ENCODE measurements at regions not wholly inside any gene's neighbourhood (a gene's known extent, or its start where the extent isn't known, plus 50 kb on each side); places are given as distances from the start of the nearest gene placed in this dataset.

DNA sequence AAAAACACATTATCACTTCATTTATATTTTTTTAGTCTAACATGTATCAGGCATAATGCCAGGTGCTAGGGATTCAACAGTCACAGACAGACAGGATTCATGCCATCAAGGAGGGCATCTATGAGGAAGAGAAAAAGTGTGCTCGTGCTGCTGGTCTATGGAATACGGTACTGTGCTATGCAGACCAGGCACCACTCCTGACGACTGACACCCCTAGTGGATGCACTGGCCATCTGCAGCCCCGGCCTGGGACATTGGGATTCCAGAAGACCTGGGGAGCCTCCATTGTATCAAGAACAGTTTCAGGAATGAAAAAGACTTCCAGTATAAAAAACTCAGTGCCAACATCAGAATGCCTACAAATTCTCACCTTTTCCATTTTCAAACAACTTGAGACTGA lies 94.0 kb downstream of the KLF12 start:
- DNase-seq, result no peak

DNA sequence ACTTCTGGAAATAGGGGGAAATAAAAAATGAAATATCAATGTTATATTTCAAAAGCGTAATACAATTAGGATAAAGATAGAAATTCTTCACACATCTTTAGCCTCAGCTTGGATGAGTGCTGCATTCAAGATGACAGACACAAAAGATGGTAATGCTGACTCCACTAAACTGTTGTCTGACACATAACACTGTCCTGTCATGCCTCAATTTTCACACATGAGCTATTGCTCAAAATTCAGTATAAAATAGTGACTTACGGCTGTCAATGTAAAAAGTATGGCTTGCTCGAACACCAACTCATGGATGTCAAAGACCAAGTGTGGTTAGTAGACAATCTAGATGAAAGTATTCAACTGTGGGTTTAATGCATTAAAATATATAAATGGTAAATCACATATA lies 94.5 kb downstream of the KLF12 start:
- DNase-seq, result no peak

DNA sequence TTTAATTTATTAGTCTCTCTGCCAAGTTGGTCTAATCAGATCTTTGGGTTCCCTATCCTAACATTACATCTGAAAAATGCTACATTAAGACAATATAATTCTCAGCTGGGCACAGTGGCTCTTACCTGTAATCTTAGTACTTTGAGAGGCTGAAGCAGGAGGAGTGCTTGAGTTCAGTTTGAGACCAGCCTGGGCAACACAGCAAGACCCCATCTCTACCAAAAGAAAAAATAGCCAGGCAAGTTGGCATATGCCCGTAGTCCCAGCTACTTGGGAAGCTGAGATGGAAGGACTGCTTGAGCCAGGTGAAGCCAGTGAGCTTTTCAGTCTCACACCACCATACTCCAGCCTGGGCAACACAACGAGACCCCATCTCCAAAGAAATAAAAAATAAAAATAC lies 95.0 kb downstream of the KLF12 start:
- DNase-seq, result no peak

DNA sequence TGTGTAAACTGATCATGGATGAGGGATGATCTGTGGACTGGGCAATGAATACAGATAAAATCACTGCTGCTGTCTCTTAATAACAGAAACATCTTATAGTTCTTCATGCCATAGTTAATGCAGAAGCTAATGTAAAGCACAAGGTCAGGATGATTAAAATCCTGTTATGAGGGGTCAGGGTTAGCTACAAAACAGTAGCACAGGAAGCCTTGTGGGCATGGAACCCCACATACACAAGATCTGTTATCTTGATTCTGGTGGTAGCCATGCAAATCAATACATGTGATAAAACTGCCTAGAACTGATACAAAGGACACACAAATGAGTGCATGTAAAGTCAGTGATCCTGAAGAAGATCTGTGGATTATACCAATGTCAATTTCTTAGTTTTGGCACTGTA lies 96.4 kb downstream of the KLF12 start:
- DNase-seq, result no peak

DNA sequence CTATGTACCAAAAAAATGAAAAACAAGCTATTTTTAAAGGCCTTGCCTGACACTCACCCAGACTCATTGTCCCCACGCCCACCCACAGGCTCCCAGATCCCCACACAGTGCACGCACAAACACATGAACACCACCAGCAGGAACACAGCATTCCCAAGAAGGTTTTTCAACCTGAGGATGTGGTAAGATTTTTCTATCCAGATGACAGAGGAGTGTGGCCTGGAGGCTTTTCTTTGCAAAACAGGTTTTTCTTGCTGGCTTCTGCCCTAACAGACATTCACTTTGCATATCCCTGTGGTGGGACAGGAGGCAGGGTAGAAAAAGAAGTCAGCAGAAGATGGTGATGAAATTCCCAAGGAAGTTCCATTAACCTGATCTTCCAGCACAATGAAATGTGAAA lies 97.8 kb downstream of the KLF12 start:
- no peak for DNase-seq

DNA sequence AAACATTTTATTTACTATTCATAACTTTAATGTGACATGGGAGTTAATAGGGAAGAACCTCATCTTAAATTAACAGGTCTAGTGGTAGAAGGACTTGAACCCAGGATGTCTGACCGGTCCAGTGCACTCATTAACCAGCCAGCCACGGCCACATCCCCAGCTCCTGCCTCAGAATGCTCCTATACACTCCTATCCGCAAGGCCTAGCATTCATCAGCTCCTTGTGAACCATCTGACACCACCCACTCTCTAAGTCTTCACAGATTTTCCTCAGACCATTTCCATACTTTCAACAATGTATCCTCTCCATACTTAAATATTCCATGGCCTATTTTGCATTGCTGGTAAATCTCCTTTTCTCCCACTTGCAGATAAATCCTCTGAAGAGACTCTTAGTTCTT lies 98.3 kb downstream of the KLF12 start:
- no peak for DNase-seq

DNA sequence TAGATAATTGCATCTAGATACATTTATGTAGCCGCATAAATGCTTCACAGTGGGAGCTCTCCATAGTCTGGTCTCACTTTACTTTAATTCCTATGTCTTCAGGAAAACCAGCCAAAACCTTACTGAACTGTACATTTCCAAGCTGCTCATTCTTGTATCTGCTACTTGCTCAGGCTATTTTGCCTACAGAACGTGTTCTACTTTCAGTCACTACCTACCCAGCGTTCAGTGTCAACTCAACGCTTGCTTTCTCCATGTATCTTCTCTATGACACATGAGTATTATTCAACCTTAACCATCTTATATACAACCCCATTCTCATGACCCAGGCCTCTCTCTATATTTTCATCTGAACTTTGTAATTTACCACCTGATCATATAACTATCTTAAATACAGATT lies 101.9 kb downstream of the KLF12 start:
- DNase-seq, result no peak

DNA sequence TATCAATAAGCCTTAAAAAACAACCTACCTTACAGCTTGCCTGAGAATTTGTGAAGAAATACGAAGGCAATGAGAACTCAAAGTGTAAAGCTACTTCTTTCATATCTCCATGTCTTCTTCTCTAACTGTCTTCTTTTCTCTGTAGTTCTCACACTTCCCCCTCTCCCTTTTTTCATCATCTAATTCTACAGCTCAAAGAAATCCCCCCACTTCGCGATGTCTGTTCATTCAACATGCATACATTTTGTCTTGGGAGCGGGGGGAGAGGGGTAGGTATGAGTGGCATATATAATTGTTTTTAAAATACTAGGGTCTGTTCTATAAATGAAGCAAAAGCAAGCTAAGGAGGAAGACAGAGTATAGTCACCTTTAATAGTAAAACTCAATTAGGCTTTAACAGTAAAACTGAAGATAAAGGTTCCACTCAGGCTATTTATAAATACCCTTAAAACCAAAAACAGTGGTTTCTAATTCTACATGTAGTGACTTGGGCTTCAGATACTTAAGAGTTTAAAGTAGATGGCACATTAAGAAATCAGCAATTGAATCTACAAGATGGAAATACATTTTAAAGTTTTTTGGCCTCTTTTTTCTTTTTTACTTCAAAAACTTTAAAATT lies 106.9 kb downstream of the KLF12 start:
- no peak for DNase-seq

DNA sequence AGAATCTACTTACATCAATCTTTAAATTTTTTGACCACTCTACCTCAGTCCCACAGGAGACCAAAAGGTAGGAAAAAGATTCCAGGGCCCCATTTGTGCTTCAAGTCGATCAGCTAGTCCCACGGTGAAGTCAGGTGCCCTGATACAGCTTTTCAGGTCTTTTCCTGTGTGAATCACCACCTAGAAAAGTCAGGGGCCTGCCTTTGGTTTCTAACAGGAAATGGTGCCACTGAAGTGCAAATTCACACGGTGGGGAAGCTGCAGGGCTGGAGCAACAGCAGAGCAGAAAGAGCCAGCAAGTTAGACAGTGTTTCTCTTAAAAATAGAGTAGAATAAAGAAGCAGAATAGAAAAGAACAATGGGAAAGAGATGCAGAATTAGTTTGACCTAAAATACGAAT lies 107.5 kb downstream of the KLF12 start:
- DNase-seq, result no peak

DNA sequence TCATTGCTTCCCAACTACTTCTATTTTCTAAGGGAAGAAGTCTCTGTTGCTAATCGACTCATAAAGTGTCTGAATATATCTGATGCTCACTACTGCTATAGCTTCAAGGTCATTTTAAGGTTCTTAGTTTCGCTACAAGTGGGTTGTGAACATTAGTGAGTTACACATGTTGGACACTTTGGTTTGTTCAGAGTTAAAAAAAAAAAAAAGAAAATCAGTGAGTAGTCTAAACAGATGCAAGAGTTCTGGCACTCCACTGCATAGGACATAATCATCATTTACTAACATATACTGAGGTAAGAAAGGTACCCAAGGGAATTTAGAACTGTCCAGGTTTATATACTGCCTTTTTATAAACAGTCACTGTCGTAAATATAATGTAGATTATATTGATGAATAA lies 108.8 kb downstream of the KLF12 start:
- DNase-seq, result no peak

DNA sequence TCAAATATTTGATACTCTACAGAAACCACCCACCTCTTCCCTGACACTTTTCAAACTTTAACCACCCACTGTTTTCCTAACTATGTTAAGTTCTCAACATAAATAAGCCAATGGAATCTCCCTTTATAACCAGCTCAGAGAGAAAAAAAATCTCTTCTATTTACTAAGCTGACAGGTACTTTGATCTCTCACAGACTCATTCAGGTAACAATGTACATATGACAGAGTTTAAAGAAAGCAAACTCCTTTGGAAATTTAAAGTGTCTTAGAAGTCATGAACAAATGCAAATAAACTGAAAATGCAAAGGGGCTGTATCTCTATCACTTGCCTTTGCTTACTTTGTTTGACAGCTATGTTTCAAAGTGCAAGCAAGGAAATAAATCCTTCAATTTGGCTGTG lies 109.3 kb downstream of the KLF12 start:
- DNase-seq, result no peak

DNA sequence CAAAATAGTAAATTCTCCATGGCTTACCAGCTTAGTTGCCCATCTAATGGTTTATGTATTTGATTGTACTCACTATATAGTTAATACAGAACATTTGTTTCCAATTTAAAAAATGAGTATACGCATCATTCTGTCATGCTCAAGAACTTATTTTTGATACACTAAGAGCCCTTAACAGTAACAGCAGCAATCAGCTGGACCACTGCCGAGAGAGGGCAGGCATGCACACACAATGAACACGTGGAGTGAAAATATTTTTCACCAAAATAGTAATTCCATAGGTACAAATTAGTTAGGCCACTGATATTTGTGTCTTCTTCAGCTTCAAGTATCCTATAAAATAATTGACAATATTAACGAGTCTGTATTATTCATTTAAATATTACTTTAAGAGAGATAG lies 109.9 kb downstream of the KLF12 start:
- no peak for DNase-seq

DNA sequence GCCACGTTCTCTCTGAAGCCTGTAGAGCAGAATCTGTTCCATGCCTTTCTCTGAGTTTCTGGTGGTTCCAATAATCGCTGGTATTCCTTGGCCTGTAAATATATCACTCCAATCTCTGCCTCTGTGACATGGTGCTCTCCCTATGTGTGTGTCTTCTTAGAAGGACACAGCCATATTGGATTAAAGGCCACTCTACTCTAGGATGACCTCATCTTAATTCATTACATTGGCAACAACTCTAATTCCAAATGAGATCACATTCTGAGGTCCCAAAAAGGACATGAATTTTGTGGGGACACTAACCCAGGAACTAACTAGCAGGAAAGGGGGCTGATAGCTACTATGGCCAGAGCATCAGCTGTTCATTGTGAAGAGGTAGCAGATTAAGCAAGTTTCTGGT lies 110.7 kb downstream of the KLF12 start:
- no peak for DNase-seq

DNA sequence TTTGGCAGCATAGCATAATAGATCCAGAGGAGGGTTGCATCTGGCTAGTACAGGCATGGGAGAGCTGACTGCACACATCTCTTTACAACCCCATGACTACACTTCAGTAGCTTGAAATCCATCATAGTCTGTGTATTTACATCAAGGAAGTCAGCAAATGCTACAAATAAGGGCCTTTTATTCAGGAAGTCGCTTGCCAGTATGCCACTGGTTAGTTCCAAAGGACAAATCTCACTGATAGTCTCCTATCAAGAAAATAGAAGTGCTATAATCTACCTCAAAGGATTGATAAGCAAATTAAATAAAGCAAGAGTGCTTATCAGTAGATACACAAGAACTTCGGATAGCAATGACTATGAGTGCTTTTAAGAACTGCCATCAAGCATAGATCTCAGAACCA lies 112.7 kb downstream of the KLF12 start:
- DNase-seq, result no peak

DNA sequence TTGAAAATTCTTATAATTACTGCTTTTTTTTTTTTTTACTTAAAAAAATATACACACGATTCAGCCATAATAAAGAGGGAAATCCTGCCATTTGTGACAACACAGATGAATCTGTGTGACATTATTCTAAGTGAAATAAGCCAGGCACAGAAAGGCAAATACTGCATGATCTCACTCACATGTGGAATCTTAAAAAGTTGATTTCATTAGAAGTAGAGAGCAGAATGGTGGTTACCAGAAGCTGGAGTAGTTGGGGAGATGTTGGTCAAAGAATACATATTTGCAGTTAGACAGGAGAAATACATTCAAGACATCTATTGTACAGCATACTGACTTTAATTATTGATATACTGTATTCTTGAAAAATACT lies 116.2 kb downstream of the KLF12 start:
- DNase-seq, result no peak

DNA sequence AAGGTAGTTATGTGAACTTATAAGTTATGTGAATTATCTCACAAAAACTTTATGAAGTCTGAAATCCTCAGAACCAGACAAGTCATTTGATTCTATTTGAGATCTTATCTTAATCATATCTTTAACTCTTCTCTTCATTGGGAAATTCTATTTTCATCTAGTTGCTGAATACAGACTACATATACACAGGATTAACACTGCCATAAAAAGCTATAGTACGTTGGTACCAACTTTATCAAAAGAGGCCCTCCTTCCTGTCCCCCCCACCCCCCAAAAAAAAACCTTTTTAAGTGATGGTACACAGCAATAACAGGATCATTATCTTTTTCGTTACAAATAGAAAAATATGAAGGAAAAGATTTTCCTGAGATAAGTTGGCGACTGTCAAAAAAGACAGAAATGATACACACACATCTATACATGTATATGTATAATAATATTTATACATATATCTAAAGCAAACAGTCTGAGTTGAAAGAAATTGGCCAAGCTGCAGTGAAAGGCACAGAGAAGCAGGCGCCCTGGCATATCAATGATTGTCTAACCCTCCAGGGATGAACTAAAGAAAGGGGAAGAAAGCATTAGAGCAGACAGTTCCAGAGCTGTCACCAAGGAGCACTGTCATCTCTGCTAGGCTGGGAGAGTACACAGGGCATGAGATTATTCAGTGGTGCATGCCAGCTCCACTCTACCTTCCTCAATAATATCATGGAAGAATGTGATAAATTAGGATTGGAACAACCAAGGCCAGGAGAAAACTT lies 116.7 kb downstream of the KLF12 start:
- DNase-seq, result no peak

DNA sequence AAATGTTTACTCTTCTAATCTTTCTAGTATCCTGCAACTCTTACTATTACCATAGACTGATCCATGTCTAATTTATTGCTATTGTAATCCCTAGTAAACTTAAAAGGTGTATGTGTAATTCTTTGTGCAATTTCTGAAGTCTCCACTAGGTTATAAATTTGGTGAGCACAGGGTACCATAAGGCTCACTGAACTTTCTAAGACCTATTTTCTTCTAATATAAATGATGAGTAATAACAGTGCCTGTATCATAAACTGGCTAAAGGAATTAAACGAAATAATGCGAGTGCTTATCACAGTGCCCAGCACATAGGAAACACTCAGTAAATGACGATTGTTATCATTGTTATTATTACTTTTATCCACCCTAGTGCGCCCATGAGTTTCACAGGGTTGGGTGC lies 119.1 kb downstream of the KLF12 start:
- DNase-seq, result no peak

DNA sequence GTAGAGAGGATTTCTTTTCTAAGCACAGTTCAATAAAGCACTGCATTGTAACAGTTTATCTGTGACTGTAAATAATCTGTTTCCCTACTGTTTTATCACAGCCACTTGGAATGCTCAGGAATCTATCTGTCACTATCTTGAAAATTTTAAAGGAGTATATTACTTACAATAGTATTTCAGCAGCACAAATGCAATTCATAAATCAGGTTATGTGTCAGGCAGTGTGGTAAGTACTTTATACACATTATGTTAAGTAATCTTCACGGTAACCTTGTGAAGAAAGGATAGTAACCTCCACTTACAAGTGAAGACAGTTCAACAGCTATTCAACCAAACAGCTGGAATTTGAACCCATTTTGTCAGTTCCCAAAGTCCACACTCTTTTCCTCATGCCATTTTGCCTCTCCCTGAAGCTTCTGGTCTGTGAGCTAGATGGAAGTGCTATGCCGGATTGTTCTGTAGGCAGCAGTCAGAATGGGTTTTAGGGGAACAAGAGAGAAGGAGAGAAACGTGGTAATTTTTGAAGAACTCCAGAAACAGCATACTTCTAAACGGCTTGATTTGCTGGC lies 125.0 kb downstream of the KLF12 start:
- DNase-seq, result no peak

DNA sequence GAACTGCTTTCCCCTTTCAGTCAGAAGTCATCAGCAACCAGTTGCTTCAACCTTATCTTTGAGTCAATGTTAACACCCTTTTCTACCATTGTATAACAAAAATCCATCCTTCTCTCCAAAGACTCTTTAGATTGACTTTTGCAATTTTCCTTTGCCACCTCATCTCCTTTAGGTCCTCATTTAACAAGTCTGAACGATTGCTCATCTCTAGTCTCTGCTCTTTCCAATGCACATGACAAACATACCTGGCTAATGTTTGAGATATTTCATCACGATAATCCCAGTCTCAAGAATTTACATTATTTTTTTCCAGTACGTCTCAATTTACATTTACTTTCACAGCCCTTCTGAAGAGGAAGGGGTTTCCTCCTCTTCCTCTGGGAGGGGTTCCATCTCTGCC lies 127.5 kb downstream of the KLF12 start:
- DNase-seq, result no peak

DNA sequence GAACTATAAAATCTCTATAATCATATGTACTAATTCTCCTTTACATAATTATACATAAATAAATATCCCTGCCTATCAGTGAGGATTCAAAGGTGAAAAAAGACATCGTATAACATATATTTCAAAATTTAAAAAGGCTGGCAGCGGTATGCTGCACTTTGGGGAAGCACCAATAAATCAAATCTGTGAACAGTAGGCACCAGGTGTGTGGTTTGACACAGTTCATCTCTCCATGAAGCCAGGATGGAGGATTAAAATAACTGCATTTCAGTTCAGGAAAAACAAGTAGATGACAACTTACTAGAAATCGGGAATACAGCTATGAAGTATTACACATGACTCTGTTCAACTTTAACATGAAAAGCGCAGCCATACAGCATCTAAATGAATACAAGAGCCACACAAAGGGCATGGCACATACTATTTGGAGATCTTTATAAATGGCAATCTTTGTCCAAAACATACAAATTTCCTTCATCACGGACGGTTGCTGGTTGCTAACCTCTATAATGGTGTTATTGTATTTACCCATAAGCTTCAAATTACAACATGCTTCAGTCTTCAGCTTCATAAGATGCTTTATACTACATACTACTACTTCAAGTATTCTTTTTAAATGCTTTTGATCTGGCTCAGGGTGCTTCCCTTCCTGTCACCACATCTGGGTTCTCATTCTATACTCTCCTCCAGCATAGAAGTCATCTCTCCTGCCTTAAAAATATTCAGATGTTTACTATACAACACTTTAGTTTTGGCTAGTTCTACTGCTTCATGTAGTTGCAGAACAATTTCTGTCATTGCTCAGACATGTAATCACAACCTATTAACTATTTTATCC lies 128.7 kb downstream of the KLF12 start:
- DNase-seq, result no peak

DNA sequence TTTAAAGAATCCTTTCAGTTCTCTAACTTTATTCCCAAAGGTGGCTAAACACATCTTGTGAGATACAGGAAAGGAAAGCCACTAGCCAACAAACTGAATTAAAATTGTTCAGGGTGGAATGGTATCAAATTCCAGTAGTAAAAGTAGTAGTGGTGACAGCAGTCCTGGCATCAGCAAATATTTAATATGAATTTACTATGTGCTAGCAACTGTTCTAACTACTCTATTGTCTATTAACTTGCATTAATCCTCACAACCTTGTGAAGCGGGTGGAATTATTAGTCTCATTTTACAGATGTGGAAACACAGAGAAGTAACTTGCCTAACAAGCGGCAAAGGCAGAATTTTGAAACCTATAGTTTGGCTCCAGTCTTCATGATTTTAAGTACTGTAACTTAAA lies 130.1 kb downstream of the KLF12 start:
- DNase-seq, result no peak

DNA sequence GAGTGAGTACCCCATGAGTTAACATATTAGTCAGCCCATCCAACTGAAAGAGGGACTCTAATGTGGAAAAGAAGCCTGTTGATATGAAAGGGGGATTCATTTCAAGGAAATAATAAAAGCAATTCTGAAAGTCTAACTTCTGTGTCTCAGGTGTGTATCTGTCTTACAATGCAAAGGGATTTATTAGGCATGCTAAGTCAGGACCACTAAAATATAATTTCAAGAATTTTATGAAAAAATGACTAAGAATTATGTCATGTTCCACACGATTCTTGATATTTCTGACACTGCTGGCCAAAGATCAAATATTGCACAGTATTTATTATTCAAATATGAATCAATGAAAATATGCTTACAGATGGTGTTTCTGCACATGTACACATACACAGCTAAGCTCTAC lies 130.8 kb downstream of the KLF12 start:
- DNase-seq, result no peak

DNA sequence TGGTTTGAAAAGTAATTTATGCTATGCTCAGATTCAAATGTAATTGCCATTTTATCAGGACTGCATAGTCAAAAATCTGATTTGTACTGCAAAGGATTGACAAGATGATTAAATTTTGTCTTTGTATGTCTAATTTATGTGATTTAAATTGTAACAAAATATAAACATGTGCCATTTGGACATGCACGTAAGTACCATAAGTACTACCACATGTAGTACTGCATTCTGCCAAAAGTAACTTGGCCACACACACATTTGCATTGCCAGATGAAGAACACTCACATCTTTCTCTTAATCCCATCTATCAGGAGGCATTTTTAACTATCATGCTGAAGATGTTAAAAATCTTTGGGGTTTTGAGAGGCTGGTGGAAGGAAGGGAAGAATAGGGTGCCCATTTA lies 133.3 kb downstream of the KLF12 start:
- no peak for DNase-seq

All from right kidney (tissue), 1 donor.